ENCODE measurements at regions not wholly inside any gene's neighbourhood (a gene's known extent, or its start where the extent isn't known, plus 50 kb on each side); places are given as distances from the start of the nearest gene placed in this dataset.
"Not testable (repeated sequence)": the region's sequence is repeated elsewhere in the genome, so short reads cannot be mapped to it uniquely, and the experiment has no call there.

GRCh38 chr5:37954561-37954960 lies 114.7 kb upstream of the GDNF start:
- H3K27ac ChIP-seq, result no peak overlapping the region
- TF ChIP-seq, protein P1, sequence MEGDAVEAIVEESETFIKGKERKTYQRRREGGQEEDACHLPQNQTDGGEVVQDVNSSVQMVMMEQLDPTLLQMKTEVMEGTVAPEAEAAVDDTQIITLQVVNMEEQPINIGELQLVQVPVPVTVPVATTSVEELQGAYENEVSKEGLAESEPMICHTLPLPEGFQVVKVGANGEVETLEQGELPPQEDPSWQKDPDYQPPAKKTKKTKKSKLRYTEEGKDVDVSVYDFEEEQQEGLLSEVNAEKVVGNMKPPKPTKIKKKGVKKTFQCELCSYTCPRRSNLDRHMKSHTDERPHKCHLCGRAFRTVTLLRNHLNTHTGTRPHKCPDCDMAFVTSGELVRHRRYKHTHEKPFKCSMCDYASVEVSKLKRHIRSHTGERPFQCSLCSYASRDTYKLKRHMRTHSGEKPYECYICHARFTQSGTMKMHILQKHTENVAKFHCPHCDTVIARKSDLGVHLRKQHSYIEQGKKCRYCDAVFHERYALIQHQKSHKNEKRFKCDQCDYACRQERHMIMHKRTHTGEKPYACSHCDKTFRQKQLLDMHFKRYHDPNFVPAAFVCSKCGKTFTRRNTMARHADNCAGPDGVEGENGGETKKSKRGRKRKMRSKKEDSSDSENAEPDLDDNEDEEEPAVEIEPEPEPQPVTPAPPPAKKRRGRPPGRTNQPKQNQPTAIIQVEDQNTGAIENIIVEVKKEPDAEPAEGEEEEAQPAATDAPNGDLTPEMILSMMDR (IDR thresholded peaks at IDR 0.05), result no peak
- no peak for TF ChIP-seq ZFX (IDR thresholded peaks at IDR 0.05; ENCODE audit: borderline replicate concordance)

- H3K27ac ChIP-seq, result no peak overlapping the region
- no peak for TF ChIP-seq ZFX (IDR thresholded peaks at IDR 0.05; ENCODE audit: borderline replicate concordance)
- TF ChIP-seq, protein P1 (IDR thresholded peaks at IDR 0.05), result no peak
Observed at GRCh38 chr5:37951946-37952721, 112.3 kb upstream of the GDNF start.

DNA sequence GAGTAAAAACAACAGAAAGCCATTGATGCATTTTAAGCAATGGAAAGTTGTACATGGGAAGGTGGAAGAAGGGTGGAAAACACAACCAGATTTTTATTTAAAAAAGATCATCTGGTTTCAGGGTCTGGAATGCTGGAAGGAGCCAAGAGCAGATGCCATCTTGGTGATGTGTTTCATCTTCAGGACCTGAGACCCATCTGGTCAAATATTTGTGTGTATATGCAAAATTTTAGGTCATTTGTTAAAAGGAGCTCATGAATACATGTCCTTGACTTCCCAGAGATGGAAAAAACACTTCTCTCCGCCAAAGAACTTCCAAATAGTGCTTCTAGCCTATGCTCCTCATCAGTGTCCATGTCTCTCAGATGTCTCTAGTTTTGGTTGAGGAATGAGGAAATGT lies 110.6 kb upstream of the GDNF start:
- no peak for TF ChIP-seq ZFX (IDR thresholded peaks at IDR 0.05; ENCODE audit: borderline replicate concordance)
- TF ChIP-seq, protein P1 (IDR thresholded peaks at IDR 0.05), result no peak
- no peak overlapping the region for H3K27ac ChIP-seq

GRCh38 chr5:37945446-37945845 lies 105.6 kb upstream of the GDNF start:
- TF ChIP-seq, protein P1 (IDR thresholded peaks at IDR 0.05), result no peak
- TF ChIP-seq ZFX (IDR thresholded peaks at IDR 0.05; ENCODE audit: borderline replicate concordance), result no peak
- no peak overlapping the region for H3K27ac ChIP-seq

DNA sequence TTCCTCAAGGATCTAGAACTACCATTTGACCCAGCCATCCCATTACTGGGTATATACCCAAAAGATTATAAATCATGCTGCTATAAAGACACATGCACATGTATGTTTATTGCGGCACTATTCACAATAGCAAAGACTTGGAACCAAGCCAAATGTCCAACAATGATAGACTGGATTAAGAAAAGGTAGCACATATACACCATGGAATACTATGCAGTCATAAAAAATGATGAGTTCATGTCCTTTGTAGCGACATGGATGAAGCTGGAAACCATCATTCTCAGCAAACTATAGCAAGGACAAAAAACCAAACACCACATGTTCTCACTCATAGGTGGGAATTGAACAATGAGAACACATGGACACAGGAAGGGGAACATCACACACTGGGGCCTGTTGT lies 103.3 kb upstream of the GDNF start:
- not testable (repeated sequence) for H3K27ac ChIP-seq

DNA sequence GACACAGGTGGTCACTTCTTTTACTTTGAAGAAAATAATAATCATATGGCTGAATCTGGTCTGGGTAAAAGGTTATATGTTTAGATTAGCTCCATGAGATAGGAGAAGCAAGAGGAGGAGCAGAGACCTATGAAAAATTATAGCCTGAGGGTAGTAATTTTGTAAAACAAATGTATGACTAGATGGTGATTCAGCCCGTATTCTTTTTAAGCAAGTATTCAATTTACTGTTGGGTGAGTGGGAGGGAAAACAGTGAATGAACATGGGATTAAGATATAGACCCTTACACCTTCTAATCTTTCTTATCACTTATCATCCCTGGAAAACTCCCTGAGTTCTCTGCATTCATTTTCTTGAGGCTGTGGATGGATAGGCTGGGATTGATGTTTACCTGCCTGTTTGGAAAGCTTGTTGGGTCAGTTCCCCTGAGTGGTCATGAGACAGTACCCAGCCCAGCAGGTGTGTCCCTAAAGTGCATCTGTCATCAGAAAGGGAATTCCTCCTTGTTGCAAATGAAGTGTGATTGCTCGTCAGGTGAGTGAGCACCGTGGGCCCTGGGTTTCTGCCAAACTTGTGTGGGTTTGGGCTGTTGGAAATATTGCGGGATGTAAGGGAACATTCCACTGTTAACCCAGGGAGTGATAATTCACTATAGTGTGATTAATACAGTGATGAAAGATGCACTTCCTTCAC lies 101.2 kb upstream of the GDNF start:
- H3K27ac ChIP-seq, result no peak overlapping the region
- TF ChIP-seq, protein P1 (IDR thresholded peaks at IDR 0.05), result no peak
- no peak for TF ChIP-seq ZFX (IDR thresholded peaks at IDR 0.05; ENCODE audit: borderline replicate concordance)

- no peak overlapping the region for H3K27ac ChIP-seq
- TF ChIP-seq ZFX (IDR thresholded peaks at IDR 0.05; ENCODE audit: borderline replicate concordance), result no peak
- TF ChIP-seq, protein P1 (IDR thresholded peaks at IDR 0.05), result no peak
Observed at GRCh38 chr5:37938861-37939260, 99.0 kb upstream of the GDNF start.

Data from 22Rv1 (cell line).